ENCODE measurements at regions not wholly inside any gene's neighbourhood (a gene's known extent, or its start where the extent isn't known, plus 50 kb on each side); places are given as distances from the start of the nearest gene placed in this dataset.
"Not testable (repeated sequence)": the region's sequence is repeated elsewhere in the genome, so short reads cannot be mapped to it uniquely, and the experiment has no call there.

- no peaks in the 10 kb centered on the region for H3K4me1 ChIP-seq (ENCODE audit: control insufficient read depth in 1 of 2, insufficient read depth in 2 of 2, low read length in 2 of 2)
- no peak overlapping the region for H3K9ac ChIP-seq (ENCODE audit: low read depth in 1 of 2, low read length in 2 of 2)
- H3K36me3 ChIP-seq (ENCODE audit: control insufficient read depth in 1 of 2, insufficient read depth in 2 of 2, low read length in 2 of 2), result no peaks in the 10 kb centered on the region
- no peak overlapping the region for H3K4me3 ChIP-seq (ENCODE audit: low read depth in 1 of 2, low read length in 2 of 2)
- no peaks in the 10 kb centered on the region for H3K9me3 ChIP-seq (ENCODE audit: control insufficient read depth in 1 of 2, low read length in 2 of 2)
- no peak overlapping the region for H3K27ac ChIP-seq (ENCODE audit: low read depth, low read length)
- H3K27me3 ChIP-seq (ENCODE audit: control insufficient read depth in 1 of 2, insufficient read depth in 2 of 2, low read length in 2 of 2), result no peaks in the 10 kb centered on the region
Observed at GRCh38 chr5:119694284-119694683, 64.9 kb downstream of the FAM170A start.

- no peaks in the 10 kb centered on the region for H3K4me1 ChIP-seq (ENCODE audit: control insufficient read depth in 1 of 2, insufficient read depth in 2 of 2, low read length in 2 of 2)
- no peak overlapping the region for H3K27ac ChIP-seq (ENCODE audit: low read depth, low read length)
- no peak overlapping the region for H3K4me3 ChIP-seq (ENCODE audit: low read depth in 1 of 2, low read length in 2 of 2)
- no peaks in the 10 kb centered on the region for H3K27me3 ChIP-seq (ENCODE audit: control insufficient read depth in 1 of 2, insufficient read depth in 2 of 2, low read length in 2 of 2)
- no peak overlapping the region for H3K9ac ChIP-seq (ENCODE audit: low read depth in 1 of 2, low read length in 2 of 2)
- H3K9me3 ChIP-seq (ENCODE audit: control insufficient read depth in 1 of 2, low read length in 2 of 2), result no peaks in the 10 kb centered on the region
- H3K36me3 ChIP-seq (ENCODE audit: control insufficient read depth in 1 of 2, insufficient read depth in 2 of 2, low read length in 2 of 2), result no peaks in the 10 kb centered on the region
Observed at GRCh38 chr5:119706049-119706448, 76.7 kb downstream of the FAM170A start.

- H3K9me3 ChIP-seq (ENCODE audit: control insufficient read depth in 1 of 2, low read length in 2 of 2), result no peaks in the 10 kb centered on the region
- H3K27ac ChIP-seq (ENCODE audit: low read depth, low read length), result no peak overlapping the region
- no peaks in the 10 kb centered on the region for H3K27me3 ChIP-seq (ENCODE audit: control insufficient read depth in 1 of 2, insufficient read depth in 2 of 2, low read length in 2 of 2)
Observed at GRCh38 chr5:119708076-119708790, 78.9 kb downstream of the FAM170A start.

GRCh38 chr5:119721775-119722174, 92.4 kb downstream of the FAM170A start:
- H3K9ac ChIP-seq (ENCODE audit: low read depth in 1 of 2, low read length in 2 of 2), result no peak overlapping the region
- no peaks in the 10 kb centered on the region for H3K27me3 ChIP-seq (ENCODE audit: control insufficient read depth in 1 of 2, insufficient read depth in 2 of 2, low read length in 2 of 2)
- no peak overlapping the region for H3K27ac ChIP-seq (ENCODE audit: low read depth, low read length)
- H3K4me1 ChIP-seq (ENCODE audit: control insufficient read depth in 1 of 2, insufficient read depth in 2 of 2, low read length in 2 of 2), result no peaks in the 10 kb centered on the region
- H3K9me3 ChIP-seq (ENCODE audit: control insufficient read depth in 1 of 2, low read length in 2 of 2), result peaks cover 0 to 5% of the 10 kb centered on the region in 2 donors
- no peaks in the 10 kb centered on the region for H3K36me3 ChIP-seq (ENCODE audit: control insufficient read depth in 1 of 2, insufficient read depth in 2 of 2, low read length in 2 of 2)
- H3K4me3 ChIP-seq (ENCODE audit: low read depth in 1 of 2, low read length in 2 of 2), result no peak overlapping the region

More at GRCh38 chr5:119708076-119708790, 78.9 kb downstream of the FAM170A start:
- no peaks in the 10 kb centered on the region for H3K4me1 ChIP-seq (ENCODE audit: control insufficient read depth in 1 of 2, insufficient read depth in 2 of 2, low read length in 2 of 2)
- no peak overlapping the region for H3K9ac ChIP-seq (ENCODE audit: low read depth in 1 of 2, low read length in 2 of 2)
- H3K36me3 ChIP-seq (ENCODE audit: control insufficient read depth in 1 of 2, insufficient read depth in 2 of 2, low read length in 2 of 2), result no peaks in the 10 kb centered on the region
- H3K4me3 ChIP-seq (ENCODE audit: low read depth in 1 of 2, low read length in 2 of 2), result no peak overlapping the region

GRCh38 chr5:119725291-119725690, 95.9 kb downstream of the FAM170A start:
- H3K9ac ChIP-seq (ENCODE audit: low read depth in 1 of 2, low read length in 2 of 2); H3K4me1 ChIP-seq (ENCODE audit: control insufficient read depth in 1 of 2, insufficient read depth in 2 of 2, low read length in 2 of 2); H3K9me3 ChIP-seq (ENCODE audit: control insufficient read depth in 1 of 2, low read length in 2 of 2); H3K4me3 ChIP-seq (ENCODE audit: low read depth in 1 of 2, low read length in 2 of 2); H3K27me3 ChIP-seq (ENCODE audit: control insufficient read depth in 1 of 2, insufficient read depth in 2 of 2, low read length in 2 of 2); H3K36me3 ChIP-seq (ENCODE audit: control insufficient read depth in 1 of 2, insufficient read depth in 2 of 2, low read length in 2 of 2); H3K27ac ChIP-seq (ENCODE audit: low read depth, low read length): not testable (repeated sequence)

GRCh38 chr5:119726544-119726943, 97.2 kb downstream of the FAM170A start:
- no peaks in the 10 kb centered on the region for H3K36me3 ChIP-seq (ENCODE audit: control insufficient read depth in 1 of 2, insufficient read depth in 2 of 2, low read length in 2 of 2)
- no peaks in the 10 kb centered on the region for H3K4me1 ChIP-seq (ENCODE audit: control insufficient read depth in 1 of 2, insufficient read depth in 2 of 2, low read length in 2 of 2)
- no peak overlapping the region for H3K27ac ChIP-seq (ENCODE audit: low read depth, low read length)
- peaks cover 0 to 5% of the 10 kb centered on the region in 2 donors for H3K9me3 ChIP-seq (ENCODE audit: control insufficient read depth in 1 of 2, low read length in 2 of 2)
- no peak overlapping the region for H3K4me3 ChIP-seq (ENCODE audit: low read depth in 1 of 2, low read length in 2 of 2)
- no peak overlapping the region for H3K9ac ChIP-seq (ENCODE audit: low read depth in 1 of 2, low read length in 2 of 2)
- no peaks in the 10 kb centered on the region for H3K27me3 ChIP-seq (ENCODE audit: control insufficient read depth in 1 of 2, insufficient read depth in 2 of 2, low read length in 2 of 2)

GRCh38 chr5:119740225-119740624, 110.9 kb downstream of the FAM170A start:
- no peak overlapping the region for H3K27ac ChIP-seq (ENCODE audit: low read depth, low read length)
- no peaks in the 10 kb centered on the region for H3K36me3 ChIP-seq (ENCODE audit: control insufficient read depth in 1 of 2, insufficient read depth in 2 of 2, low read length in 2 of 2)
- H3K4me3 ChIP-seq (ENCODE audit: low read depth in 1 of 2, low read length in 2 of 2), result no peak overlapping the region
- H3K9ac ChIP-seq (ENCODE audit: low read depth in 1 of 2, low read length in 2 of 2), result no peak overlapping the region
- no peaks in the 10 kb centered on the region for H3K9me3 ChIP-seq (ENCODE audit: control insufficient read depth in 1 of 2, low read length in 2 of 2)
- H3K4me1 ChIP-seq (ENCODE audit: control insufficient read depth in 1 of 2, insufficient read depth in 2 of 2, low read length in 2 of 2), result no peaks in the 10 kb centered on the region
- H3K27me3 ChIP-seq (ENCODE audit: control insufficient read depth in 1 of 2, insufficient read depth in 2 of 2, low read length in 2 of 2), result no peaks in the 10 kb centered on the region

GRCh38 chr5:119741691-119742090, 112.3 kb downstream of the FAM170A start:
- H3K9me3 ChIP-seq (ENCODE audit: control insufficient read depth in 1 of 2, low read length in 2 of 2), result no peaks in the 10 kb centered on the region
- no peaks in the 10 kb centered on the region for H3K27me3 ChIP-seq (ENCODE audit: control insufficient read depth in 1 of 2, insufficient read depth in 2 of 2, low read length in 2 of 2)
- H3K9ac ChIP-seq (ENCODE audit: low read depth in 1 of 2, low read length in 2 of 2), result no peak overlapping the region
- H3K4me1 ChIP-seq (ENCODE audit: control insufficient read depth in 1 of 2, insufficient read depth in 2 of 2, low read length in 2 of 2), result no peaks in the 10 kb centered on the region
- no peak overlapping the region for H3K4me3 ChIP-seq (ENCODE audit: low read depth in 1 of 2, low read length in 2 of 2)
- H3K27ac ChIP-seq (ENCODE audit: low read depth, low read length), result no peak overlapping the region
- no peaks in the 10 kb centered on the region for H3K36me3 ChIP-seq (ENCODE audit: control insufficient read depth in 1 of 2, insufficient read depth in 2 of 2, low read length in 2 of 2)

- Histone ChIP-seq H3K36me3 (ENCODE audit: control insufficient read depth in 1 of 2, insufficient read depth in 2 of 2, low read length in 2 of 2) (no peaks in the 10 kb centered on the region), H3K27ac (ENCODE audit: low read depth, low read length) (no peak overlapping the region), H3K4me1 (ENCODE audit: control insufficient read depth in 1 of 2, insufficient read depth in 2 of 2, low read length in 2 of 2) (no peaks in the 10 kb centered on the region), H3K9ac (ENCODE audit: low read depth in 1 of 2, low read length in 2 of 2) (no peak overlapping the region), H3K4me3 (ENCODE audit: low read depth in 1 of 2, low read length in 2 of 2) (no peak overlapping the region), H3K27me3 (ENCODE audit: control insufficient read depth in 1 of 2, insufficient read depth in 2 of 2, low read length in 2 of 2) (no peaks in the 10 kb centered on the region), H3K9me3 (ENCODE audit: control insufficient read depth in 1 of 2, low read length in 2 of 2) (no peaks in the 10 kb centered on the region)
Observed at GRCh38 chr5:119742311-119742710, 113.0 kb downstream of the FAM170A start.

GRCh38 chr5:119743927-119744326, 114.6 kb downstream of the FAM170A start:
- H3K27ac ChIP-seq (ENCODE audit: low read depth, low read length), result no peak overlapping the region
- no peaks in the 10 kb centered on the region for H3K9me3 ChIP-seq (ENCODE audit: control insufficient read depth in 1 of 2, low read length in 2 of 2)
- H3K4me1 ChIP-seq (ENCODE audit: control insufficient read depth in 1 of 2, insufficient read depth in 2 of 2, low read length in 2 of 2), result no peaks in the 10 kb centered on the region
- H3K36me3 ChIP-seq (ENCODE audit: control insufficient read depth in 1 of 2, insufficient read depth in 2 of 2, low read length in 2 of 2), result no peaks in the 10 kb centered on the region
- no peak overlapping the region for H3K9ac ChIP-seq (ENCODE audit: low read depth in 1 of 2, low read length in 2 of 2)
- H3K4me3 ChIP-seq (ENCODE audit: low read depth in 1 of 2, low read length in 2 of 2), result no peak overlapping the region
- H3K27me3 ChIP-seq (ENCODE audit: control insufficient read depth in 1 of 2, insufficient read depth in 2 of 2, low read length in 2 of 2), result no peaks in the 10 kb centered on the region
